SJSA1 (cell line): ENCODE measurements at regions not wholly inside any gene's neighbourhood (a gene's known extent, or its start where the extent isn't known, plus 50 kb on each side); places are given as distances from the start of the nearest gene placed in this dataset.
A peak's percentile ranks its signal among the peaks of the same experiment; 100 is the strongest.

Experiments used
- DNase-seq, 2 experiments: peaks; one replicate each; pipeline ENCODE4 v3.0.0-alpha.2; 2015 to 2020; ENCODE audit warnings: low spot score in 2 of 2, low read depth in 1 of 2
- H3K27ac ChIP-seq: fragments of 250-450 bp; sonication (Bioruptor Pico); 2 replicates; pipeline ENCODE4 v1.5.1; 2020; ENCODE audit warnings: mild to moderate bottlenecking, moderate library complexity
- H3K27me3 ChIP-seq: fragments of 250-450 bp; sonication (Bioruptor Pico); replicated peaks from 2 replicates; pipeline ENCODE4 v1.5.1; 2020; ENCODE audit warnings: mild to moderate bottlenecking, moderate library complexity
- H3K36me3 ChIP-seq: fragments of 250-450 bp; sonication (Bioruptor Pico); 2 replicates; pipeline ENCODE4 v1.5.1; 2020; ENCODE audit warnings: mild to moderate bottlenecking
- H3K4me1 ChIP-seq: fragments of 250-450 bp; sonication (Bioruptor Pico); replicated peaks from 2 replicates; pipeline ENCODE4 v1.6.1; 2021; ENCODE audit warnings: mild to moderate bottlenecking
- H3K4me3 ChIP-seq: fragments of 250-450 bp; sonication (Bioruptor Pico); 2 replicates; pipeline ENCODE4 v1.5.1; 2020; ENCODE audit warnings: mild to moderate bottlenecking
- H3K9me3 ChIP-seq: fragments of 250-450 bp; sonication (Bioruptor Pico); replicated peaks from 2 replicates; pipeline ENCODE4 v1.5.1; 2020; ENCODE audit warnings: mild to moderate bottlenecking

DNA sequence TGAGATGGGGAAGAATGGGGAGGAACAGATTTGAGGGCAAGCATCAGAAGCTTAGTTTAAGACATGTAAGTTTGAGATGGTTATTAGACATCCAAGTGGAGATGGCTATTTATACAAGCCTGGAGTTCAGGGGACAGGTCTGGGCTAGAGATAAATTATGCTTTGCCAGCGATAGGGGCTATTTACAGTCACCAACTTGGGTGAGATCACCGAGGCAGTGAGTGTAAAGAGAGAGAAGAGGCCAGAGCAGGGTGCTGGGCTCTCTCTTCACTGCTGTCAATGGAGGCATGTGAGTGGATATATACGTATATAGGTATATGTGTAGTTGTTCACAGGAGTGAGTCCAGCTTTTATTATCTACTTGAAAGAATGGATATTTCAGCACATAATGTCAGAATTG, 81.0 kb downstream of the QPCT start:
- H3K4me1 ChIP-seq: peaks cover 9% of the 10 kb centered on the region
- H3K9me3 ChIP-seq: no peaks in the 10 kb centered on the region
- H3K27me3 ChIP-seq: no peaks in the 10 kb centered on the region
- DNase-seq: no peak
- no peak overlapping the region for H3K4me3 ChIP-seq
- H3K27ac ChIP-seq: no peak overlapping the region
- no peaks in the 10 kb centered on the region for H3K36me3 ChIP-seq

DNA sequence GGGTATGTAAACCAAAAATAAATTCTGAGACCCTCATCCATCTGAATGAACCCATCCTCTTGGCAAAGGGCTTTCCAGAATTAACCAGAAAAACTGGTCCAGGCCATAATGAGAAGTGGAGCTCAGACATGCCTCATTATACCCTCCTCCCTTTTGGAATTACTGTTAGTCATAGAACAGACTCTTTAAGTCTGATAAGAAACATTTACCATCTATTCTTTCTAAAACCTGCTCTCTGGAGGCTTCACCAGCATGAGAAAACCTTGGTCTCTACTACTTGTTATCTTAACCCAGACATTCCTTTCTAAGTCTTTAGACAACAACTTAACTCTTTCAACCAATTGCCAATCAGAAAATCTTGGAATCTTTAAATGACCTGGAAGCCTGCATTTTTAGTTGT, 82.8 kb downstream of the QPCT start:
- no peak for DNase-seq
- Histone ChIP-seq H3K4me3 (no peak overlapping the region), H3K27me3 (no peaks in the 10 kb centered on the region), H3K4me1 (no peaks in the 10 kb centered on the region), H3K9me3 (no peaks in the 10 kb centered on the region), H3K27ac (no peak overlapping the region), H3K36me3 (no peaks in the 10 kb centered on the region)

GRCh38 chr2:37436323-37436722, 91.9 kb downstream of the QPCT start:
- no peaks in the 10 kb centered on the region for H3K36me3 ChIP-seq
- H3K27ac ChIP-seq: no peak overlapping the region
- no peaks in the 10 kb centered on the region for H3K9me3 ChIP-seq
- peaks cover 8% of the 10 kb centered on the region for H3K4me1 ChIP-seq
- H3K4me3 ChIP-seq: no peak overlapping the region
- peak in 1 of 2 experiments; percentile 47 for DNase-seq
- no peaks in the 10 kb centered on the region for H3K27me3 ChIP-seq

GRCh38 chr2:37439131-37439642, 94.8 kb downstream of the QPCT start:
- Histone ChIP-seq H3K36me3 (no peaks in the 10 kb centered on the region), H3K9me3 (no peaks in the 10 kb centered on the region), H3K4me3 (no peak overlapping the region), H3K4me1 (peaks cover 8% of the 10 kb centered on the region), H3K27me3 (no peaks in the 10 kb centered on the region), H3K27ac (no peak overlapping the region)
- DNase-seq: no peak

DNA sequence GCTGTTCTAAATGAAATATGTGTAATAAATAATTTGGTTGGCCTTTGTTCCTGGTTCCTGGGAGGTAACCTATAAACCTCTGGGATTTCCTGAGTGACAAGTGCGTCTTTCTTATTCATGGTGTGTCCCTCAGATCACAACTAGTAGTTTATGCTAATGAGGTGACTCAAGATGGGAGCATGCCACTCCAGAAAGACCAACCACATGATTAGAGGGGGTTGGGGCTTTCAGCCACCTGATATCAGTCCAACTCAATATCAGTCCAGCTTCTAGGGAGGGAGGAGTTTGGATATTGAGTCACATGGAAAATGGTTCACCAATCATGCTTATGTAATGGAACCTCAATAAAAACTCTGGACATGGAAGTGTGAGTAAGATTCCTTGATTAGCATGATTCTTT, 96.6 kb downstream of the QPCT start:
- Histone ChIP-seq H3K36me3 (no peaks in the 10 kb centered on the region), H3K4me3 (no peak overlapping the region), H3K27me3 (no peaks in the 10 kb centered on the region), H3K27ac (no peak overlapping the region), H3K9me3 (no peaks in the 10 kb centered on the region), H3K4me1 (peaks cover 6% of the 10 kb centered on the region)
- no peak for DNase-seq

DNA sequence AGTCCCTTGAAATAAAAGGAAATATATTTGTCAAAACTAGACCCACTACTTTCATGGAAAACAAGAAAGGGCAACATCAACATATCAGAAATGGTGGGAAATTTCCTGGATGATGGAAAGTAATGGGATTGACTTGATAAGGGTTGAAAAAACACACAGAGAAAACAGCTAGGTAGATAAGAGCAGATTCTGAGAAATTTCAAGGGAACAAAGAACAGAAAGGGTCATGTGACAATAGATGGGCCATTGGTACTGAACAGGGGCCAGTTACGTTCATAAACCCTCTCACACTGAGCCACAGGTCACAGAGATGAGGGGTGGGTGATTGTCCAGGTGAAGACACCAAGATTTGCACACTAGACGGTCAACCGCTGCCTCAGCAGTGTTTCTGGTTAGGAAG, 98.7 kb downstream of the QPCT start:
- Histone ChIP-seq H3K4me1 (no peaks in the 10 kb centered on the region), H3K36me3 (no peaks in the 10 kb centered on the region), H3K27me3 (no peaks in the 10 kb centered on the region), H3K9me3 (no peaks in the 10 kb centered on the region), H3K4me3 (no peak overlapping the region), H3K27ac (no peak overlapping the region)
- no peak for DNase-seq

GRCh38 chr2:37447446-37447845, 103.0 kb downstream of the QPCT start:
- DNase-seq: no peak
- Histone ChIP-seq H3K4me3 (no peak overlapping the region), H3K4me1 (no peaks in the 10 kb centered on the region), H3K27ac (no peak overlapping the region), H3K36me3 (no peaks in the 10 kb centered on the region), H3K9me3 (no peaks in the 10 kb centered on the region), H3K27me3 (no peaks in the 10 kb centered on the region; the same call in 1 of the 2 replicates)

GRCh38 chr2:37448342-37449120, 104.1 kb downstream of the QPCT start:
- Histone ChIP-seq H3K27ac (no peak overlapping the region), H3K27me3 (no peaks in the 10 kb centered on the region; the same call in 1 of the 2 replicates), H3K4me3 (no peak overlapping the region), H3K4me1 (no peaks in the 10 kb centered on the region), H3K36me3 (no peaks in the 10 kb centered on the region), H3K9me3 (no peaks in the 10 kb centered on the region)
- DNase-seq: no peak

DNA sequence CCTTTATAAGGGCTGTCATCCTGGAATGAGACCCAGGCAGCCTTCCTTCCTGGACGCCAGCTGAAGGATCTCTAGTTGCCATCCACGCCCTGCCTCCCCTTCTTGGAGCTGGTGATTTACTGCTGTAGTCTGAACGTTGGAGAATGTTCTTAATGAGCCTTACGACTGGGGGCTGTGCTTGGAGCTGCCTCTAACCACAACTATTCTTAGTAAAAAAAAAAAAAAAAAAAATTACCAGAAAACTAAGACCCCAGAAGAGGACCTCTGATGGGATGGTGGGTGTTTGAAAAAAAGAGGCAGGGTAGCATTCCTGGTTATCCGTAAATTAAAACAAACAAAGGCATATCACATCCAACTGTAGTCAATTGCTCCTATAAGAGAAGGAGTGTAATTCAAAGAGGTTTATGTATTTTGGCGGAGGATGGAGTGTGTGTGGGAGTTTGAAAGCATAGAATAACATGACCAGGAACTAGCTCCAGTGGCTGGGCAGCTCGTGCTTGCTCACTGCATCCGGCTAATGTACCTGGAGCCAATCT, 105.4 kb downstream of the QPCT start:
- no peak for DNase-seq
- no peak overlapping the region for H3K27ac ChIP-seq
- H3K27me3 ChIP-seq: no peaks in the 10 kb centered on the region; the same call in 1 of the 2 replicates
- H3K4me1 ChIP-seq: peaks cover 3% of the 10 kb centered on the region
- H3K9me3 ChIP-seq: no peaks in the 10 kb centered on the region
- H3K36me3 ChIP-seq: no peaks in the 10 kb centered on the region
- H3K4me3 ChIP-seq: no peak overlapping the region

DNA sequence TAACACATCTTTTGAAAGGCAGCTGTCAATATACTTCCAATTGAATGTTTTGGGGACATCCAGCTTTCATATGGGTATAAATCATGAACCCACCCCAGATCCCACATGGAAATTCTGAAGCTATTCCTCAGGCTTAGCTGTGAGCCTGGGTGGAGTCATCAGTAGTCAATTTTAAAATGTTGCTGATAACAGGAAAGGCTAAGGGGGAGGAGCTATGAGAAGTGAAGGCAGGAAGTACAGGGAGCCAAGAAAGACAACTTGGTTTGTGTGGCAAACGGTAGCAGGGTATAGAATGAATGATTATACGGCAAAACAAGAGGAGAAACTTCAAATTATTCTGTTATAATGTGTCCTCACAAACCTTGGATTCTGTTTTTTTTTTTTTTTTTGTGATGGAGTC, 108.6 kb downstream of the QPCT start:
- H3K9me3 ChIP-seq: no peaks in the 10 kb centered on the region
- no peak overlapping the region for H3K4me3 ChIP-seq
- H3K27me3 ChIP-seq: no peaks in the 10 kb centered on the region; the same call in 1 of the 2 replicates
- peaks cover 35% of the 10 kb centered on the region for H3K4me1 ChIP-seq
- no peak for DNase-seq
- H3K36me3 ChIP-seq: no peaks in the 10 kb centered on the region
- H3K27ac ChIP-seq: no peak overlapping the region

- Histone ChIP-seq H3K36me3 (no peaks in the 10 kb centered on the region), H3K27ac (peak overlapping the region; percentile 65), H3K4me3 (no peak overlapping the region), H3K4me1 (peaks cover 56% of the 10 kb centered on the region), H3K9me3 (no peaks in the 10 kb centered on the region), H3K27me3 (no peaks in the 10 kb centered on the region)
- DNase-seq: peak in 1 of 2 experiments; percentile 42
These were observed 110.7 kb downstream of the QPCT start for GRCh38 chr2:37454851-37455762.

- Histone ChIP-seq H3K36me3 (no peaks in the 10 kb centered on the region), H3K9me3 (no peaks in the 10 kb centered on the region), H3K4me3 (no peak overlapping the region), H3K4me1 (peaks cover 65% of the 10 kb centered on the region), H3K27ac (peak overlapping the region; percentile 62), H3K27me3 (no peaks in the 10 kb centered on the region)
- DNase-seq: no peak
These were observed 112.0 kb downstream of the QPCT start for GRCh38 chr2:37456479-37456878.

DNA sequence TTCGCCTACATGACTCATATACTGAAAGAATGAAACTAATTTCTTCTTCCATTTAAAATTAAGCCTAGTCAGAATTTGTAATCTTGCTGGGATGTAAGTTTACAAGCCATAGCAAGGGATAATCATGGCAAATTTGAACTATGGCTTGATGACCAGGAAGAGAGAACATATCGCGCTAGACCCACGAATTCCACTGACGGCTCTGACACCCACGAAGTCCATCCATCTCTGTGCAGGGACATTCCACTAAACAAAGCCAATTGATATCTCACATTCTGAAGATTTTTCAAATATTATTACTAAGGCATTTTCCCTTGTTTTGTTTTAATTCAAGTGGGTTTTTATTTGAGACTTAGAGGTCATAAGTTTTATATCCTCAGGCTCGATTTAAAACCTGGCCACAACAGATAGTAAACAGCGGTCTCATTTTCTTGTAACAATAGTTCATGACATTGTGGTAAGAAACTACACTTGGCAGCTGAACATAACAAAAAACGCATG, 113.0 kb downstream of the QPCT start:
- no peaks in the 10 kb centered on the region for H3K27me3 ChIP-seq
- H3K36me3 ChIP-seq: no peaks in the 10 kb centered on the region
- peak in 1 of 2 experiments; percentile 71 for DNase-seq
- H3K4me3 ChIP-seq: no peak overlapping the region
- no peaks in the 10 kb centered on the region for H3K9me3 ChIP-seq
- H3K4me1 ChIP-seq: peaks cover 65% of the 10 kb centered on the region
- H3K27ac ChIP-seq: peak overlapping the region; percentile 62
